ENCODE measurements at regions not wholly inside any gene's neighbourhood (a gene's known extent, or its start where the extent isn't known, plus 50 kb on each side); places are given as distances from the start of the nearest gene placed in this dataset.

DNA sequence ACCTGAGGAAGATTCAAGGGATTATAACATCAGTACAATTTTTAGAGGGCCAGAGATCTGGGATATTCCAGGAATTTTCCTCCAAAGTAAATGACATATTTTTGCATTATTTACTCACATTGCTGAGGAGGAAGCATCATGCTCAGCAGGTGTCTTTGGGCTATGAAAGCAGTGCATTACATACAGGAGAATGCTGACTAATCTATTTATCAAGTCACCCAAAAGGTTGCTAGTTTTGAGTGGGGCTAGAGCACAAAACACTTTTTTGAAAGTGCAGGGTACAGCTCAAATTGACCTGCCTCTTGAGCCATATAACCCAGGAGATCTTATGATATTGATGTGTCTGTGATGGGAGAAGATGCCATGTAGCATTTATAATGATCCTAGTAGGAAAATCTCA, 603.1 kb downstream of the POM121L12 start:
- Mint-ChIP-seq H3K9me3 (peaks cover 14% of the 10 kb centered on the region), H3K36me3 (ENCODE audit: low read depth) (no peaks in the 10 kb centered on the region), H3K27me3 (no peaks in the 10 kb centered on the region), H3K4me3 (no peak overlapping the region), H3K4me1 (no peaks in the 10 kb centered on the region), H3K27ac (no peak overlapping the region)
- ChIA-PET POLR2A (no interaction called here), CTCF (no interaction called here)
- intact Hi-C loops (cut with micrococcal nuclease), result no loop called here
- ATAC-seq (ENCODE audit: low read depth) (no peak), DNase-seq (no peak)
- TF ChIP-seq, protein P1, sequence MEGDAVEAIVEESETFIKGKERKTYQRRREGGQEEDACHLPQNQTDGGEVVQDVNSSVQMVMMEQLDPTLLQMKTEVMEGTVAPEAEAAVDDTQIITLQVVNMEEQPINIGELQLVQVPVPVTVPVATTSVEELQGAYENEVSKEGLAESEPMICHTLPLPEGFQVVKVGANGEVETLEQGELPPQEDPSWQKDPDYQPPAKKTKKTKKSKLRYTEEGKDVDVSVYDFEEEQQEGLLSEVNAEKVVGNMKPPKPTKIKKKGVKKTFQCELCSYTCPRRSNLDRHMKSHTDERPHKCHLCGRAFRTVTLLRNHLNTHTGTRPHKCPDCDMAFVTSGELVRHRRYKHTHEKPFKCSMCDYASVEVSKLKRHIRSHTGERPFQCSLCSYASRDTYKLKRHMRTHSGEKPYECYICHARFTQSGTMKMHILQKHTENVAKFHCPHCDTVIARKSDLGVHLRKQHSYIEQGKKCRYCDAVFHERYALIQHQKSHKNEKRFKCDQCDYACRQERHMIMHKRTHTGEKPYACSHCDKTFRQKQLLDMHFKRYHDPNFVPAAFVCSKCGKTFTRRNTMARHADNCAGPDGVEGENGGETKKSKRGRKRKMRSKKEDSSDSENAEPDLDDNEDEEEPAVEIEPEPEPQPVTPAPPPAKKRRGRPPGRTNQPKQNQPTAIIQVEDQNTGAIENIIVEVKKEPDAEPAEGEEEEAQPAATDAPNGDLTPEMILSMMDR (IDR thresholded peaks at IDR 0.05), result no peak

DNA sequence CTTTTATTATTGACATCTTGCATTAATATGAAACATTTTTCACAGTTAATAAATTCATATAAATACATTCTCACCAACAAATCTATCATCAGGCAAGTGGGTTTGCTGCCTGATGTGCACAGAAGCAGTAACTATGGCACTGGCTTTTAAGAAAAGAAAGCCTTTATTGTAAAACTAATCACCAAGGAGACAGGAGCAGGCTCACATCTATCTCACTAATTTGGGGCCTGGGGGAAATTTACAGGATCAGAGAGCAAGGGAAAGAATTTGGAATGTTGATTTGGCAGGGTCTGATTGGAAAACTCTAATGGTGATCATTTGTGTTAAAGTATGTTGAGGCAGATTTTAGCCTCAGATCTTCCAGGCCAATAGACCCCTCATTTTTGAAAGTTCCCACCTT, 605.7 kb downstream of the POM121L12 start:
- H3K4me3 Mint-ChIP-seq, result no peak overlapping the region
- ChIA-PET POLR2A (no interaction called here), CTCF (no interaction called here)
- DNase-seq (no peak), ATAC-seq (ENCODE audit: low read depth) (no peak)
- peaks cover 10% of the 10 kb centered on the region for H3K9me3 Mint-ChIP-seq
- TF ChIP-seq, protein P1 (IDR thresholded peaks at IDR 0.05), result no peak
- H3K27ac Mint-ChIP-seq, result no peak overlapping the region
- no peaks in the 10 kb centered on the region for H3K27me3 Mint-ChIP-seq
- H3K4me1 Mint-ChIP-seq, result no peaks in the 10 kb centered on the region
- no peaks in the 10 kb centered on the region for H3K36me3 Mint-ChIP-seq (ENCODE audit: low read depth)
- intact Hi-C loops (cut with micrococcal nuclease), result no loop called here

DNA sequence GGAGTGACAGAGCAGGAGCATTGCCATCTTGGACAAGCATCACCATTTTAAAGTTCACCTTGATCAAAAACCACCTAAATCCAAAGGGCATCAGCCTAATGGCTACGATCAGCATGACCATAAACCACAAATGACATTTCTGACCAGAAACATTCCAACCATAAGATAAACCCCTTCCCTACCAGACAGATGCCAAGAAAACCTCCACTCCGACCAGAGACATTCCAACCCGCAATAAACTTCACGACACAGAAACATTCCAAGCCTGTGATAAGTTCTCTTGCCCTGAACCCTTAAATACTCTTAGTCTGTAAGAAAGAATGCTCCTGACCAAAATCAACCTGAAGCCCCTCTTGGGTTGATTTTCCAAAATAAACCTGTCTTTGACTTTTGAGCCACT, 606.9 kb downstream of the POM121L12 start:
- CTCF ChIA-PET, result no interaction called here
- intact Hi-C loops (cut with micrococcal nuclease), result no loop called here
- no peaks in the 10 kb centered on the region for H3K27me3 Mint-ChIP-seq

DNA sequence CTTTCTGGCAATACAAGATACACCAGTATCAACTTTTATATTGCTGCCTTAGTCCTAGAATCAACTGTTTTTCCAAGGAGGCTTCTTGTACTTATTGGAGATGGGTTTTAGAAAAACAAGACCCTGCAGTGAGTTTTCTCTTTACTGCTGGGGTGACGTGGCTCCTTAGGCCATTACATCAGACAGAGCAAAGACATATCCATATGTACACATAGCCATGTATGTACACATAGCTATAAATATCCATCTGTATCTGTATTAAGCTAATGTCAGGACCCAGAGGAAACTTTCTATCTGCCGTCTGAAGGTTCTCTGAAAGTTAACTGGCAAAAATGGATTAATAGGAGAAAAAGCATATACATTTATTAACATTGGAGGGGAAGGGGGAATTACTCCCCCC, 607.4 kb downstream of the POM121L12 start:
- intact Hi-C loops (cut with micrococcal nuclease), result no loop called here
- Mint-ChIP-seq H3K36me3 (ENCODE audit: low read depth) (no peaks in the 10 kb centered on the region), H3K27ac (no peak overlapping the region), H3K27me3 (no peaks in the 10 kb centered on the region), H3K4me3 (no peak overlapping the region), H3K9me3 (peaks cover 11% of the 10 kb centered on the region), H3K4me1 (no peaks in the 10 kb centered on the region)
- ChIA-PET CTCF (no interaction called here), POLR2A (no interaction called here)
- no peak for ATAC-seq (ENCODE audit: low read depth)
- TF ChIP-seq, protein P1 (IDR thresholded peaks at IDR 0.05), result no peak
- no peak for DNase-seq

More for the DNA sequence above, 606.9 kb downstream of the POM121L12 start:
- ATAC-seq (ENCODE audit: low read depth) (no peak), DNase-seq (no peak)
- Mint-ChIP-seq H3K27ac (no peak overlapping the region), H3K4me1 (no peaks in the 10 kb centered on the region), H3K9me3 (peaks cover 11% of the 10 kb centered on the region), H3K36me3 (ENCODE audit: low read depth) (no peaks in the 10 kb centered on the region), H3K4me3 (no peak overlapping the region)
- TF ChIP-seq, protein P1 (IDR thresholded peaks at IDR 0.05), result no peak
- POLR2A ChIA-PET, result no interaction called here

DNA sequence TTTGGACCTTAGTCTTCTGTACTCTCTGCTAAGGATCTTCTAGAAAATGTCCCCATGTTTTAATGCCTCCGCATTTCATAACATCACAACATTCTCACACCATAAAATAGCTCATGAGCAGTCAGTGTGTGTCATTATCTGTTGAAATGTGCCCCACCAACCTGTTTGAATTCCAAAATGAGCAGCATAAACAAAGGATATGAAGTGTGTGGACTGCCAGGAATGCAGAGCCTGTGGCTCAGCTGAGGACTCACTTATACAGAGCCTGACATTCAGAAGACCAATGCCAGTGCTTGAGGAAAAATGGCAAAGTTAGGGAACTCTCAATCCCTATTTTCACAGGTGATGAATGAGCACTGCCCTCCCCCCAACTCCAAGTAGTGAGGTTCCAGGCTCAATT, 621.4 kb downstream of the POM121L12 start:
- intact Hi-C loops (cut with micrococcal nuclease), result no loop called here
- TF ChIP-seq, protein P1 (IDR thresholded peaks at IDR 0.05), result no peak

More for the DNA sequence above, 621.4 kb downstream of the POM121L12 start:
- Mint-ChIP-seq H3K27ac (no peak overlapping the region), H3K4me1 (no peaks in the 10 kb centered on the region), H3K9me3 (peaks cover 24% of the 10 kb centered on the region), H3K4me3 (no peak overlapping the region), H3K36me3 (ENCODE audit: low read depth) (no peaks in the 10 kb centered on the region), H3K27me3 (no peaks in the 10 kb centered on the region)
- DNase-seq, result no peak
- ATAC-seq (ENCODE audit: low read depth), result no peak
- ChIA-PET CTCF (no interaction called here), POLR2A (no interaction called here)

Data from activated B cell treated with CpG ODN at 0.5 μM for 24 hours (primary cell).